ENCODE measurements at regions not wholly inside any gene's neighbourhood (a gene's known extent, or its start where the extent isn't known, plus 50 kb on each side); places are given as distances from the start of the nearest gene placed in this dataset.

DNA sequence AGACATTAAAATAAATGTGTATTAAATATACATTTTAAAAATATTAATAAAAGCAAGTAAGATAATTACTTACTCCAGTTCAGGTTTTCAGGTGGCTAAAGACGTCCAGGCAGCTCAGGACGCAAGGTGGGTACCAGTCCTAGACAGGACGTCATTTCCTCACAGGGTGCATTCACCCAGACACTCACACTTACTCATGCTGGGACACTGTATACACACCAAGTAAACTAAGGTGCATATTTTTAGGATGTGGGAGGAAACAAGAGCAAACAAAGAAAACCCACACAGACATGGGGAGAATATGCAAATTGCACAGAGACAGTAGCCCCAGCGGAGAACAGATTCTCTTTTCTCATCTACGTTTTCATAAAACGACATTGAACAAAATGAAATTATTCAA, 457.9 kb downstream of the BRINP3 start:
- no peak overlapping the region for H3K4me3 ChIP-seq (ENCODE audit: insufficient read depth, low read depth, low read length)
- no peaks in the 10 kb centered on the region for H3K36me3 ChIP-seq (ENCODE audit: control insufficient read depth, insufficient read depth, low read length)
- 94% methylated on average over 5 to 6 of the region's 6 CpGs for WGBS, 2 experiments
- H3K27me3 ChIP-seq (ENCODE audit: control insufficient read depth, insufficient read depth, low read length, poor library complexity, severe bottlenecking): no peaks in the 10 kb centered on the region
- no peaks in the 10 kb centered on the region for H3K4me1 ChIP-seq (ENCODE audit: control insufficient read depth, insufficient read depth, low read length)
- H3K9me3 ChIP-seq (ENCODE audit: control insufficient read depth, low read length): no peaks in the 10 kb centered on the region
- H3K27ac ChIP-seq (ENCODE audit: insufficient read depth, low read depth, low read length, poor library complexity, severe bottlenecking): no peak overlapping the region

DNA sequence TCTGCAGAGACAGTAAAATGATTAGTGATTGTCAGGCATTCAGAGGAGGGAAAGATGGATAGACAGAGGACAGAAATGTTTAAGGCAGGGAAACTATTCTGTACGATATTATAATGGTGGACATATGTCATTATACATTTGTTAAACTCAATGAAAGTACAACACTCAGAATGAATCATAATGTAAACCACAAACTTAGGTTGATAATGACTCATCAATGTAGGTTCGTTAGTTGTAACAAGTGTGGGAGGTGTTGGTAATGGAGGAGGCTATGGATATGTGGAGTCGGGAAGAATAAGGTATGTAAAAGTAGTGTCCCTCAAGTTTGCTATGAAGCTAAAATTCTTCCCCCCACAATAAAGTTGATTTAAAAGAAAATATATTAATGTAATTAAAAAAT, 455.0 kb downstream of the BRINP3 start:
- no peak overlapping the region for H3K4me3 ChIP-seq (ENCODE audit: insufficient read depth, low read depth, low read length)
- H3K36me3 ChIP-seq (ENCODE audit: control insufficient read depth, insufficient read depth, low read length): no peaks in the 10 kb centered on the region
- 75 to 87% methylated on average over 1 to 2 of the region's 3 CpGs for WGBS, 2 experiments

DNA sequence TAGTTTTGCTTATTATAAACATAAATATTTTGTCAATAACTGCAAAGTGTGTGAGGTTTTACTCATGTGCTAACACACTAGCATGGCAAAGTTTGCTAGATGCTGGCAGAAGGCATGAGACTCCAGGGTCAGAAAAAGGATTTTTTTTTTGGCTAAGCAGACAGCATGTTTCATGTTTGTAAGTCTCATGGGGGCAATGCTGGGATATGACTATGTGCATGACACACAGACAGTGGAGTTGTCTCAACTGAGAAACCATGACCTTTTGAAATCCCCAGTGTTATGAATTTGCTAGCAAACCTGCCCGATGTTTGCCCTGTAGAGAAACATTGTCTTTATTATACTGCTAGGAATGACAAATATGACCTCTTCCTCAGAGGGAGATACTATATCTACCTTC, 448.2 kb downstream of the BRINP3 start:
- Histone ChIP-seq H3K36me3 (ENCODE audit: control insufficient read depth, insufficient read depth, low read length) (no peaks in the 10 kb centered on the region), H3K4me1 (ENCODE audit: control insufficient read depth, insufficient read depth, low read length) (no peaks in the 10 kb centered on the region), H3K4me3 (ENCODE audit: insufficient read depth, low read depth, low read length) (no peak overlapping the region), H3K9me3 (ENCODE audit: control insufficient read depth, low read length) (no peaks in the 10 kb centered on the region), H3K27ac (ENCODE audit: insufficient read depth, low read depth, low read length, poor library complexity, severe bottlenecking) (no peak overlapping the region), H3K27me3 (ENCODE audit: control insufficient read depth, insufficient read depth, low read length, poor library complexity, severe bottlenecking) (no peaks in the 10 kb centered on the region)
- WGBS, 2 experiments: 100% methylated on average over 1 of the region's 1 CpG; no CpG with 5 or more reads in 1 of the 2 experiments

More for the DNA sequence above, 455.0 kb downstream of the BRINP3 start:
- H3K9me3 ChIP-seq (ENCODE audit: control insufficient read depth, low read length): no peaks in the 10 kb centered on the region
- H3K4me1 ChIP-seq (ENCODE audit: control insufficient read depth, insufficient read depth, low read length): no peaks in the 10 kb centered on the region
- H3K27me3 ChIP-seq (ENCODE audit: control insufficient read depth, insufficient read depth, low read length, poor library complexity, severe bottlenecking): no peaks in the 10 kb centered on the region
- H3K27ac ChIP-seq (ENCODE audit: insufficient read depth, low read depth, low read length, poor library complexity, severe bottlenecking): no peak overlapping the region

DNA sequence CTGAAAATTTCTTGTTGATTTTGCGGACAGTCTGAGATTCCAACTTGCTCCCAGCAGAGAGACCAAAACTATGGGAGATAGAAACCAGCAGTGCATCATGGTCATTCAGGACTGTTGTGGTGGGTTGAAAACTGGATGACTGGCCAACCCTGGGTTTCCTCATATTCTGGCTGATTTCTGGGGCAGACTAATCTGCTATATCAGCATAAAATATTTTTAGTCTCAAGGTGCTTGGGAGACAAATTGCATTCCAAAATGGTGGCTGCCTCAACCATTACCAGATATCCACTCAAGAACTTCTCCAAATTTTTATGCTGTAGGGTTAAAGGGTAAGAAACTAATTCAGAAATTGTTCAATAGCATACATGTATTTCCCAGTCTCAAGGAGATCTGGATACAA, 434.0 kb downstream of the BRINP3 start:
- Histone ChIP-seq H3K9me3 (ENCODE audit: control insufficient read depth, low read length) (no peaks in the 10 kb centered on the region), H3K4me3 (ENCODE audit: insufficient read depth, low read depth, low read length) (no peak overlapping the region), H3K27me3 (ENCODE audit: control insufficient read depth, insufficient read depth, low read length, poor library complexity, severe bottlenecking) (no peaks in the 10 kb centered on the region), H3K4me1 (ENCODE audit: control insufficient read depth, insufficient read depth, low read length) (no peaks in the 10 kb centered on the region), H3K27ac (ENCODE audit: insufficient read depth, low read depth, low read length, poor library complexity, severe bottlenecking) (no peak overlapping the region), H3K36me3 (ENCODE audit: control insufficient read depth, insufficient read depth, low read length) (no peaks in the 10 kb centered on the region)
- WGBS, 2 experiments: 83 to 95% methylated on average over 1 of the region's 1 CpG

DNA sequence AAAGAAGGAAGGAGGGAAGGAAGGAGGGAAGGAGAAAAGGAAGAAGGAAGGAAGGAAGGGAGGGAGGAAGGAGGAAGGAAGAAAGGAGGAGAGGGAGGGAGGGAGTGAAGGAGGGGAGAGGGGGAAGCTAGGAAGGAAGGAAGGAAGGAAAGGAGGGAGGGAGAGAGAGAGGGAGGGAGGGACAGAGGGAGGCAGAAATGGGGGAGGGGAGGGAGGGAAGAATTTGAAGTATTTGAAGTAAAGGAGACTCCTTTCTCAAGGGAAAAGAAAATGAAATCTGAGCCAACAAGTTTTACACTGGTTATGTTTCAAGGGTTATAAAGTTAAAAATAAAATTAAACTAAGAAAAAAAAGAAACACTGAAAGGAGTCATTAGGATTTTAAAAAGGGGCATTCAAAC, 431.4 kb downstream of the BRINP3 start:
- Histone ChIP-seq H3K4me1 (ENCODE audit: control insufficient read depth, insufficient read depth, low read length) (no peaks in the 10 kb centered on the region), H3K4me3 (ENCODE audit: insufficient read depth, low read depth, low read length) (no peak overlapping the region), H3K36me3 (ENCODE audit: control insufficient read depth, insufficient read depth, low read length) (no peaks in the 10 kb centered on the region), H3K27me3 (ENCODE audit: control insufficient read depth, insufficient read depth, low read length, poor library complexity, severe bottlenecking) (no peaks in the 10 kb centered on the region), H3K27ac (ENCODE audit: insufficient read depth, low read depth, low read length, poor library complexity, severe bottlenecking) (no peak overlapping the region), H3K9me3 (ENCODE audit: control insufficient read depth, low read length) (no peaks in the 10 kb centered on the region)
